ENCODE measurements at regions not wholly inside any gene's neighbourhood (a gene's known extent, or its start where the extent isn't known, plus 50 kb on each side); places are given as distances from the start of the nearest gene placed in this dataset.

- TF ChIP-seq GLIS3 (CRISPR knock-in tag; IDR thresholded peaks at IDR 0.05) (no peak), ZNF8 (CRISPR knock-in tag; IDR thresholded peaks at IDR 0.05) (no peak), ISL1 (CRISPR knock-in tag; IDR thresholded peaks at IDR 0.05) (no peak)
These were observed 599.6 kb downstream of the INHBA start (continued) for GRCh38 chr7:41103331-41103730.

GRCh38 chr7:41098846-41099245, 604.0 kb downstream of the INHBA start:
- TF ChIP-seq ZNF565 (CRISPR knock-in tag; conservative IDR thresholded peaks at IDR 0.05; ENCODE audit: low read depth) (no peak), ZNF70 (CRISPR knock-in tag; IDR thresholded peaks at IDR 0.05) (no peak), RARB (CRISPR knock-in tag; IDR thresholded peaks at IDR 0.05) (no peak), PATZ1 (CRISPR knock-in tag; IDR thresholded peaks at IDR 0.05; ENCODE audit: borderline replicate concordance) (no peak), GLIS3 (CRISPR knock-in tag; IDR thresholded peaks at IDR 0.05) (no peak), SNAI2 (CRISPR knock-in tag; IDR thresholded peaks at IDR 0.05) (no peak), ZC3H10 (CRISPR knock-in tag; IDR thresholded peaks at IDR 0.05) (no peak), TCF4 (CRISPR knock-in tag; IDR thresholded peaks at IDR 0.05; ENCODE audit: borderline replicate concordance) (no peak), CSRNP3 (CRISPR knock-in tag; IDR thresholded peaks at IDR 0.05) (no peak), TOX (CRISPR knock-in tag; IDR thresholded peaks at IDR 0.05; ENCODE audit: borderline replicate concordance) (no peak), CREB5 (CRISPR knock-in tag; IDR thresholded peaks at IDR 0.05; ENCODE audit: low read depth) (no peak), OSR1 (CRISPR knock-in tag; IDR thresholded peaks at IDR 0.05) (no peak), TSHZ2 (CRISPR knock-in tag; IDR thresholded peaks at IDR 0.05) (no peak), ZFP30 (CRISPR knock-in tag; IDR thresholded peaks at IDR 0.05) (no peak), PPARA (CRISPR knock-in tag; IDR thresholded peaks at IDR 0.05; ENCODE audit: borderline replicate concordance) (no peak), ISL1 (CRISPR knock-in tag; IDR thresholded peaks at IDR 0.05) (no peak), ZNF8 (CRISPR knock-in tag; IDR thresholded peaks at IDR 0.05) (no peak), ZFP3 (CRISPR knock-in tag; IDR thresholded peaks at IDR 0.05) (no peak), CSDC2 (CRISPR knock-in tag; IDR thresholded peaks at IDR 0.05) (no peak)
- no peak for ATAC-seq

GRCh38 chr7:41098402-41098801, 604.5 kb downstream of the INHBA start:
- no peak for ATAC-seq

More at GRCh38 chr7:41098402-41098801, 604.5 kb downstream of the INHBA start:
- no peak for TF ChIP-seq ESRRG (CRISPR knock-in tag; IDR thresholded peaks at IDR 0.05)
- no peak for TF ChIP-seq ZC3H10 (CRISPR knock-in tag; IDR thresholded peaks at IDR 0.05)
- no peak for TF ChIP-seq POU6F1 (CRISPR knock-in tag; IDR thresholded peaks at IDR 0.05; ENCODE audit: borderline replicate concordance, low read depth)
- no peak for TF ChIP-seq OSR1 (CRISPR knock-in tag; IDR thresholded peaks at IDR 0.05)
- no peak for TF ChIP-seq PPARA (CRISPR knock-in tag; IDR thresholded peaks at IDR 0.05; ENCODE audit: borderline replicate concordance)
- TF ChIP-seq ZNF70 (CRISPR knock-in tag; IDR thresholded peaks at IDR 0.05): no peak
- TF ChIP-seq SNAI2 (CRISPR knock-in tag; IDR thresholded peaks at IDR 0.05): no peak
- TF ChIP-seq GLIS3 (CRISPR knock-in tag; IDR thresholded peaks at IDR 0.05): no peak
- TF ChIP-seq BACH2 (CRISPR knock-in tag; IDR thresholded peaks at IDR 0.05; ENCODE audit: borderline replicate concordance): no peak
- no peak for TF ChIP-seq CSDC2 (CRISPR knock-in tag; IDR thresholded peaks at IDR 0.05)
- TF ChIP-seq TOX (CRISPR knock-in tag; IDR thresholded peaks at IDR 0.05; ENCODE audit: borderline replicate concordance): no peak

All from SK-N-SH treated with all-trans-retinoic acid at 6 μM for 48 hours (cell line).